H1 (cell line): ENCODE measurements at regions not wholly inside any gene's neighbourhood (a gene's known extent, or its start where the extent isn't known, plus 50 kb on each side); places are given as distances from the start of the nearest gene placed in this dataset.

Experiments
- CTCF ChIA-PET: fragments of 300-600 bp; sonication (Branson Sonifier 250); formaldehyde crosslinking; loops from one replicate; lab custom pipeline; 2021; ENCODE audit not compliant: partially characterized antibody; lab: Charles Lee
- POLR2A ChIA-PET: fragments of 300-600 bp; sonication (Branson Sonifier 250); formaldehyde crosslinking; loops from one replicate; lab custom pipeline; 2021; ENCODE audit warnings: inconsistent platforms; ENCODE audit not compliant: partially characterized antibody; lab: Charles Lee
- DNase-seq, 2 experiments: peaks; one replicate each; pipeline versions ENCODE4 v3.0.0 to v3.0.0-alpha.2; 2010 to 2022; ENCODE audit warnings: low spot score in 2 of 2, low read depth in 1 of 2, mixed read lengths in 1 of 2
- FAIRE-seq: peaks from 2 replicates; lab custom pipeline; 2011; peaks lifted over from hg19 to GRCh38; lab: Jason Lieb, UNC
- H2AFZ ChIP-seq: 2 replicates; pipeline ENCODE4 v1.8.1; 2012; ENCODE audit warnings: low read length, inconsistent platforms
- H2AK5ac ChIP-seq: 2 replicates; pipeline ENCODE4 v1.6.1; 2013; ENCODE audit warnings: low read depth, low read length
- H2BK120ac ChIP-seq: replicated peaks from 2 replicates; pipeline ENCODE3; 2013; ENCODE audit warnings: low read depth, low read length, inconsistent platforms
- H2BK12ac ChIP-seq: 2 replicates; pipeline ENCODE4 v1.6.1; 2013; ENCODE audit warnings: low read depth, low read length
- H2BK15ac ChIP-seq: 2 replicates; pipeline ENCODE4 v1.6.1; 2013; ENCODE audit warnings: low read length
- H2BK20ac ChIP-seq: 2 replicates; pipeline ENCODE4 v1.6.1; 2013; ENCODE audit warnings: low read length
- H2BK5ac ChIP-seq: 2 replicates; pipeline ENCODE4 v1.6.1; 2013; ENCODE audit warnings: low read depth, low read length
- H3K14ac ChIP-seq: 2 replicates; pipeline ENCODE4 v1.6.1; 2013; ENCODE audit warnings: inconsistent platforms; ENCODE audit not compliant: insufficient read length
- H3K18ac ChIP-seq: 2 replicates; pipeline ENCODE4 v1.6.1; 2013; ENCODE audit warnings: low read length; ENCODE audit errors: extremely low read depth
- H3K23ac ChIP-seq: 2 replicates; pipeline ENCODE4 v1.6.1; 2013; ENCODE audit warnings: inconsistent platforms; ENCODE audit not compliant: insufficient read length
- H3K23me2 ChIP-seq: 2 replicates; pipeline ENCODE4 v1.6.1; 2013; ENCODE audit warnings: low read depth, low read length
- H3K27ac ChIP-seq: 2 replicates; pipeline ENCODE4 v1.6.1; 2011; ENCODE audit warnings: low read depth, low read length, inconsistent platforms
- H3K27me3 ChIP-seq, 4 experiments: replicated peaks in 1 of 4; 1 replicate in 1 of 4; 2 replicates in 3 of 4; pipeline versions ENCODE4 v1.6.1 to v1.8.1; 2011 to 2013; ENCODE audit warnings: low read length in 3 of 4, mild to moderate bottlenecking in 3 of 4, inconsistent platforms in 2 of 4, mixed read lengths in 2 of 4, moderate library complexity in 1 of 4; ENCODE audit not compliant: control insufficient read depth in 3 of 4, insufficient read depth in 3 of 4; ENCODE audit errors: extremely low read depth in 1 of 4
- H3K36me3 ChIP-seq, 4 experiments: 2 replicates each; pipeline versions ENCODE4 v1.6.1 to v1.8.1; 2011 to 2013; ENCODE audit warnings: mild to moderate bottlenecking in 4 of 4, low read length in 3 of 4, moderate library complexity in 2 of 4, control low read depth in 1 of 4, inconsistent platforms in 1 of 4; ENCODE audit not compliant: insufficient read depth in 4 of 4, control insufficient read depth in 2 of 4
- H3K4ac ChIP-seq: replicated peaks from 2 replicates; pipeline ENCODE3; 2013; ENCODE audit warnings: low read length, low read depth, mixed read lengths, inconsistent platforms; ENCODE audit not compliant: insufficient read length
- H3K4me1 ChIP-seq, 4 experiments: replicated peaks in 1 of 4; 1 replicate in 1 of 4; 2 replicates in 3 of 4; pipeline versions ENCODE4 v1.6.1 to v1.8.1; 2011 to 2013; ENCODE audit warnings: low read length in 3 of 4, inconsistent platforms in 2 of 4, mixed read lengths in 1 of 4; ENCODE audit not compliant: insufficient read depth in 4 of 4, control insufficient read depth in 3 of 4
- H3K4me2 ChIP-seq, 2 experiments: 2 replicates each; pipeline versions ENCODE4 v1.6.1 to v1.8.1; 2011 to 2013; ENCODE audit warnings: low read depth in 2 of 2, low read length in 2 of 2, control low read depth in 1 of 2, inconsistent platforms in 1 of 2, mild to moderate bottlenecking in 1 of 2; ENCODE audit not compliant: insufficient read depth in 1 of 2
- H3K4me3 ChIP-seq, 4 experiments: fragments of 200-600, 300-600 bp in 1 of 4; sonication (generic), shearing (Covaris generic), sonication (Bioruptor Twin) in 1 of 4; 2 replicates each; pipeline versions ENCODE4 v1.5.1 to v1.8.1; 2011 to 2016; ENCODE audit warnings: low read length in 4 of 4, low read depth in 3 of 4, control low read depth in 2 of 4, inconsistent platforms in 2 of 4, mild to moderate bottlenecking in 2 of 4, mixed read lengths in 1 of 4, moderate library complexity in 1 of 4; ENCODE audit not compliant: insufficient read depth in 2 of 4; ENCODE audit errors: extremely low read depth in 1 of 4
- H3K56ac ChIP-seq: replicated peaks from 2 replicates; pipeline ENCODE3; 2013; ENCODE audit warnings: low read depth, mild to moderate bottlenecking, mixed read lengths, low read length, inconsistent platforms; ENCODE audit not compliant: insufficient read length
- H3K79me1 ChIP-seq: 2 replicates; pipeline ENCODE4 v1.6.1; 2013; ENCODE audit warnings: low read depth, low read length, control low read depth
- H3K79me2 ChIP-seq, 2 experiments: 2 replicates each; pipeline versions ENCODE4 v1.6.1 to v1.8.1; 2012 to 2013; ENCODE audit warnings: low read length in 2 of 2, mild to moderate bottlenecking in 2 of 2, inconsistent platforms in 1 of 2; ENCODE audit not compliant: insufficient read depth in 2 of 2, control insufficient read depth in 1 of 2
- H3K9ac ChIP-seq, 4 experiments: replicated peaks in 1 of 4; 1 replicate in 1 of 4; 2 replicates in 3 of 4; pipeline versions ENCODE4 v1.6.1 to v1.8.1; 2011 to 2013; ENCODE audit warnings: low read depth in 3 of 4, low read length in 3 of 4, control low read depth in 2 of 4, mild to moderate bottlenecking in 2 of 4, moderate library complexity in 2 of 4, inconsistent platforms in 1 of 4; ENCODE audit errors: extremely low read depth in 1 of 4
- H3K9me3 ChIP-seq, 2 experiments: 2 replicates each; pipeline versions ENCODE4 v1.6.1 to v1.8.1; 2012 to 2013; ENCODE audit warnings: mild to moderate bottlenecking in 2 of 2, moderate library complexity in 2 of 2, control low read depth in 1 of 2, inconsistent platforms in 1 of 2, low read depth in 1 of 2, low read length in 1 of 2, mixed read lengths in 1 of 2; ENCODE audit not compliant: insufficient read depth in 2 of 2
- H4K20me1 ChIP-seq, 2 experiments: replicated peaks in 1 of 2; 2 replicates each; pipeline versions ENCODE3 to v1.8.1; 2011 to 2013; ENCODE audit warnings: inconsistent platforms in 2 of 2, low read length in 2 of 2, mild to moderate bottlenecking in 1 of 2; ENCODE audit not compliant: insufficient read depth in 2 of 2, control insufficient read depth in 1 of 2
- H4K5ac ChIP-seq: 2 replicates; pipeline ENCODE4 v1.6.1; 2013; ENCODE audit warnings: low read length, low read depth, mixed read lengths, inconsistent platforms; ENCODE audit not compliant: insufficient read length
- H4K8ac ChIP-seq: 2 replicates; pipeline ENCODE4 v1.8.0; 2013; ENCODE audit warnings: mild to moderate bottlenecking, moderate library complexity, low read length, inconsistent platforms; ENCODE audit not compliant: insufficient read depth; ENCODE audit errors: extremely low read depth
- H4K91ac ChIP-seq: replicated peaks from 2 replicates; pipeline ENCODE3; 2013; ENCODE audit warnings: low read length, mixed read lengths, inconsistent platforms; ENCODE audit not compliant: insufficient read length
- CEBPB ChIP-seq: IDR thresholded peaks from 2 replicates; pipeline ENCODE4 v1.6.1; 2012; ENCODE audit warnings: low read depth, low read length
- CTCF ChIP-seq, 3 experiments: IDR thresholded peaks; 1 replicate in 2 of 3; 2 replicates in 1 of 3; pipeline versions ENCODE4 v1.5.1 to v1.6.1; 2011; ENCODE audit warnings: low read length in 3 of 3, mild to moderate bottlenecking in 3 of 3, inconsistent platforms in 2 of 3, low read depth in 1 of 3, moderate library complexity in 1 of 3; ENCODE audit not compliant: insufficient read depth in 1 of 3; ENCODE audit errors: control extremely low read depth in 1 of 3
- E2F6 ChIP-seq: IDR thresholded peaks from 2 replicates; pipeline ENCODE4 v1.6.1; 2012; ENCODE audit warnings: inconsistent platforms
- EP300 ChIP-seq, 2 experiments: IDR thresholded peaks; 1 replicate in 1 of 2; 2 replicates in 1 of 2; pipeline ENCODE4 v1.6.1; 2011 to 2012; ENCODE audit warnings: low read depth in 2 of 2, low read length in 2 of 2, mild to moderate bottlenecking in 2 of 2, borderline replicate concordance in 1 of 2, inconsistent platforms in 1 of 2, moderate library complexity in 1 of 2
- EZH2 ChIP-seq: fragments of 200-600 bp; sonication (generic); IDR thresholded peaks from 2 replicates; pipeline ENCODE4 v1.7.1; 2012; ENCODE audit warnings: low read depth, mild to moderate bottlenecking, moderate library complexity, low read length, inconsistent platforms; ENCODE audit not compliant: severe bottlenecking
- FOSL1 ChIP-seq: IDR thresholded peaks from 2 replicates; pipeline ENCODE4 v1.6.1; 2011; ENCODE audit warnings: mild to moderate bottlenecking, low read depth, low read length, moderate library complexity; ENCODE audit not compliant: insufficient read depth
- POLR2A ChIP-seq, 2 experiments: IDR thresholded peaks; 1 replicate in 1 of 2; 2 replicates in 1 of 2; pipeline ENCODE4 v1.6.1; 2011; ENCODE audit warnings: low read depth in 2 of 2, low read length in 2 of 2, mild to moderate bottlenecking in 2 of 2; ENCODE audit errors: control extremely low read depth in 1 of 2
- SP4 ChIP-seq: IDR thresholded peaks from 2 replicates; pipeline ENCODE4 v1.6.1; 2012; ENCODE audit warnings: low read length, inconsistent platforms
- SUZ12 ChIP-seq: fragments of 200-600 bp; sonication (generic); IDR thresholded peaks from 2 replicates; pipeline ENCODE4 v1.6.1; 2012; ENCODE audit warnings: mild to moderate bottlenecking, inconsistent platforms, low read length, moderate library complexity, mixed read lengths
- TAF1 ChIP-seq: IDR thresholded peaks from 2 replicates; pipeline ENCODE4 v1.6.1; 2011; ENCODE audit warnings: mild to moderate bottlenecking, low read depth, low read length
- TEAD4 ChIP-seq: IDR thresholded peaks from 2 replicates; pipeline ENCODE4 v1.6.1; 2012; ENCODE audit warnings: low read depth, low read length, inconsistent platforms, mixed read lengths
- ZNF274 ChIP-seq: IDR thresholded peaks from 2 replicates; pipeline ENCODE4 v1.7.0; 2012; ENCODE audit warnings: low read length, borderline replicate concordance; ENCODE audit errors: extremely low read depth
- WGBS, 2 experiments: shearing (Covaris generic) in 1 of 2; methylation state at CpG; one replicate each; pipeline versions ENCODE4 v1.1.6 to v1.1.7; 2013 to 2015; ENCODE audit warnings: low lambda C conversion rate in 2 of 2, mixed read lengths in 2 of 2, inconsistent platforms in 1 of 2, low coverage in 1 of 2, missing lambda C conversion rate in 1 of 2; ENCODE audit not compliant: insufficient replicate concordance in 2 of 2, insufficient coverage in 1 of 2, insufficient read length in 1 of 2; ENCODE audit errors: extremely low coverage in 1 of 2, missing lambda C conversion rate in 1 of 2; 5-methylcytosine and 5-hydroxymethylcytosine counted together

GRCh38 chr2:12001621-12002020 lies 255.2 kb downstream of the LPIN1 start:
- FAIRE-seq, result no peak
- Histone ChIP-seq H3K36me3 (no peaks in the 10 kb centered on the region), H2BK20ac (no peak overlapping the region), H2AK5ac (no peak overlapping the region), H3K27me3 (peaks cover 0 to 1% (median 0%) of the 10 kb centered on the region in 4 experiments; a peak in 1 of 7 replicates), H3K79me1 (no peaks in the 10 kb centered on the region), H4K8ac (no peak overlapping the region), H3K23me2 (no peaks in the 10 kb centered on the region; the same call in 1 of the 2 replicates), H3K14ac (no peak overlapping the region), H4K5ac (no peak overlapping the region), H3K9ac (no peak overlapping the region), H2BK12ac (no peak overlapping the region; the same call in 1 of the 2 replicates), H4K20me1 (no peaks in the 10 kb centered on the region), H3K27ac (no peak overlapping the region), H2BK5ac (no peak overlapping the region), H3K4me2 (no peak overlapping the region), H4K91ac (no peak overlapping the region), H3K9me3 (no peaks in the 10 kb centered on the region), H2BK15ac (no peak overlapping the region), H3K18ac (no peak overlapping the region), H3K4me3 (no peak overlapping the region), H2BK120ac (no peak overlapping the region), H3K56ac (no peak overlapping the region), H3K4ac (no peak overlapping the region), H3K4me1 (peaks cover 0 to 5% (median under 1%) of the 10 kb centered on the region in 4 experiments; a peak in 2 of 7 replicates), H2AFZ (no peak overlapping the region), H3K79me2 (no peaks in the 10 kb centered on the region), H3K23ac (no peak overlapping the region)
- POLR2A ChIA-PET, result no interaction called here
- CTCF ChIA-PET, result no interaction called here
- no peak for DNase-seq
- 88% methylated on average over 1 of the region's 1 CpG; no CpG with 5 or more reads in 1 of the 2 experiments for WGBS, 2 experiments
- TF ChIP-seq ZNF274 (no peak), TAF1 (no peak), E2F6 (no peak), FOSL1 (no peak), TEAD4 (no peak), SUZ12 (no peak), POLR2A (IDR thresholded peaks at IDR 0.05; ENCODE audit: control extremely low read depth in 1 of 2, low read depth in 2 of 2, low read length in 2 of 2) (no peak), EZH2 (no peak), EP300 (IDR thresholded peaks at IDR 0.05; ENCODE audit: borderline replicate concordance in 1 of 2, low read depth in 2 of 2, low read length in 2 of 2) (no peak), CTCF (IDR thresholded peaks at IDR 0.05; ENCODE audit: control extremely low read depth in 1 of 3, insufficient read depth in 1 of 3, low read depth in 1 of 3, low read length in 3 of 3) (no peak), SP4 (no peak), CEBPB (no peak)
